Vagina (tissue), 2 donors: ENCODE measurements at regions not wholly inside any gene's neighbourhood (a gene's known extent, or its start where the extent isn't known, plus 50 kb on each side); places are given as distances from the start of the nearest gene placed in this dataset.

Experiments used
- DNase-seq, 2 donors: peaks; one replicate each; pipeline ENCODE4 v3.0.0-alpha.2; 2017; ENCODE audit errors: extremely low spot score in 2 of 2
- H3K27ac ChIP-seq: fragments of 200-600 bp; sonication (generic); one replicate; pipeline ENCODE4 v1.5.1; 2019
- H3K27me3 ChIP-seq: fragments of 200-600 bp; sonication (generic); one replicate; pipeline ENCODE4 v1.5.1; 2019
- H3K36me3 ChIP-seq, 2 donors: fragments of 200-600 bp; sonication (generic); one replicate each; pipeline ENCODE4 v1.5.1; 2017 to 2019
- H3K4me1 ChIP-seq: fragments of 200-600 bp; sonication (generic); one replicate; pipeline ENCODE4 v1.5.1; 2019
- H3K4me3 ChIP-seq, 2 donors: fragments of 200-600 bp; sonication (generic); 1 replicate in 1 of 2; 2 replicates in 1 of 2; pipeline ENCODE4 v1.5.1; 2016 to 2019
- H3K9me3 ChIP-seq: fragments of 200-600 bp; sonication (generic); one replicate; pipeline ENCODE4 v1.5.1; 2019
- POLR2A ChIP-seq, 2 donors: fragments of 450-650 bp; IDR thresholded peaks; one replicate each; pipeline ENCODE4 v1.6.1; 2017; ENCODE audit warnings: antibody characterized with exemption in 2 of 2, mild to moderate bottlenecking in 2 of 2, moderate library complexity in 2 of 2
- POLR2AphosphoS5 ChIP-seq, 2 donors: sonication (generic); formaldehyde crosslinking; IDR thresholded peaks; one replicate each; pipeline ENCODE4 v1.9.0; 2017; ENCODE audit warnings: antibody characterized with exemption in 2 of 2, mild to moderate bottlenecking in 2 of 2, low read depth in 1 of 2; ENCODE audit not compliant: insufficient read depth in 1 of 2
- intact Hi-C: fragments of 100-400 bp; cut with DNase I; formaldehyde crosslinking; loops from one replicate; pipeline ENCODE4 v1.15.1; 2023
- TF ChIP-seq, protein P1 (sequence below), 3 experiments: fragments of 450-650 bp in 2 of 3; fragments of 200-600 bp in 1 of 3; sonication (generic) in 1 of 3; IDR thresholded peaks; one replicate each; pipeline ENCODE4 v1.5.1; 2017 to 2019; ENCODE audit warnings: antibody characterized with exemption in 3 of 3, mild to moderate bottlenecking in 2 of 3, moderate library complexity in 2 of 3

DNA sequence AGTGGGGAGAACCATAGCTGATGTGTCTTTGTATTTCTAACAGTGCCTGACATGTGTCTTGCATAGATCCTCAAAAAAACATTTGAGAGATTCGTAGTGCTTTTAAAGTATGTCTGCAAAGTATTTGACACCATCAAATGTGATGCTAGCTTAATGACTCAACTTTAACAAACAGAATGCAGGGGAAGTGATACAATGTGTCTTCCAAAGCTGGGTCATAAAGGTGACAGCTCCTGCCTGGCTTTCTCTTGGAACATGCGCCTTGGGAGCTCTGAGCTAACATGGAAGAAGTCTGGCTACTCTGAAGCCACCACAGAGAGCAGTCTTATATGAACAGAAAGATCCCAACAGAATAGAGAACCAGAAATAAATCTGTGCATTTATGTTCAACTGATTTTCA lies 78.2 kb downstream of the C1D start:
- no peaks in the 10 kb centered on the region for H3K36me3 ChIP-seq
- H3K4me1 ChIP-seq: no peaks in the 10 kb centered on the region
- H3K27me3 ChIP-seq: no peaks in the 10 kb centered on the region
- no peak overlapping the region for H3K27ac ChIP-seq
- intact Hi-C loops: no loop called here
- no peaks in the 10 kb centered on the region for H3K9me3 ChIP-seq
- no peak for DNase-seq
- H3K4me3 ChIP-seq: no peak overlapping the region
- no peak for TF ChIP-seq POLR2AphosphoS5 (IDR thresholded peaks at IDR 0.05; ENCODE audit: insufficient read depth in 1 of 2, low read depth in 1 of 2)
- TF ChIP-seq, protein P1, sequence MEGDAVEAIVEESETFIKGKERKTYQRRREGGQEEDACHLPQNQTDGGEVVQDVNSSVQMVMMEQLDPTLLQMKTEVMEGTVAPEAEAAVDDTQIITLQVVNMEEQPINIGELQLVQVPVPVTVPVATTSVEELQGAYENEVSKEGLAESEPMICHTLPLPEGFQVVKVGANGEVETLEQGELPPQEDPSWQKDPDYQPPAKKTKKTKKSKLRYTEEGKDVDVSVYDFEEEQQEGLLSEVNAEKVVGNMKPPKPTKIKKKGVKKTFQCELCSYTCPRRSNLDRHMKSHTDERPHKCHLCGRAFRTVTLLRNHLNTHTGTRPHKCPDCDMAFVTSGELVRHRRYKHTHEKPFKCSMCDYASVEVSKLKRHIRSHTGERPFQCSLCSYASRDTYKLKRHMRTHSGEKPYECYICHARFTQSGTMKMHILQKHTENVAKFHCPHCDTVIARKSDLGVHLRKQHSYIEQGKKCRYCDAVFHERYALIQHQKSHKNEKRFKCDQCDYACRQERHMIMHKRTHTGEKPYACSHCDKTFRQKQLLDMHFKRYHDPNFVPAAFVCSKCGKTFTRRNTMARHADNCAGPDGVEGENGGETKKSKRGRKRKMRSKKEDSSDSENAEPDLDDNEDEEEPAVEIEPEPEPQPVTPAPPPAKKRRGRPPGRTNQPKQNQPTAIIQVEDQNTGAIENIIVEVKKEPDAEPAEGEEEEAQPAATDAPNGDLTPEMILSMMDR (IDR thresholded peaks at IDR 0.05): no peak
- TF ChIP-seq POLR2A (IDR thresholded peaks at IDR 0.05): no peak

DNA sequence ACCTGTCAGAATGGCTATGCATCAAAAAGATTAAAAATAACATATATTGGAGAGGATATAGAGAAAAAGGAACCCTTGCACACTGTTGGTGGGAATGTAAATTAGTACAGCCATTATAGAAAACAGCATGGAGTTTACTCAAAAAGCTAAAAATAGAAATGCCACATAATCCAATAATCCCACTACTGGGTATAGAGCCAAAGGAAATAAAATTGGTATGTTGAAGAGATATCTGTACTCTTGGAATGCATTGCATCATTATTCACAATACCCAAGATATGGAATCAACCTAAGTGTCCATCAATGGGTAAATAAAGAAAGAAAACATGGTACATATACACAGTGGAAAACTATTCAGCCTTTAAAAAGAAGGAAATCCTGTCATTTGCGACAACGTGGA lies 77.2 kb downstream of the C1D start:
- no peak overlapping the region for H3K27ac ChIP-seq
- no peak overlapping the region for H3K4me3 ChIP-seq
- no peaks in the 10 kb centered on the region for H3K36me3 ChIP-seq
- intact Hi-C loops: no loop called here
- no peak for DNase-seq
- no peaks in the 10 kb centered on the region for H3K27me3 ChIP-seq
- no peaks in the 10 kb centered on the region for H3K9me3 ChIP-seq
- no peaks in the 10 kb centered on the region for H3K4me1 ChIP-seq
- no peak for TF ChIP-seq POLR2A (IDR thresholded peaks at IDR 0.05)

DNA sequence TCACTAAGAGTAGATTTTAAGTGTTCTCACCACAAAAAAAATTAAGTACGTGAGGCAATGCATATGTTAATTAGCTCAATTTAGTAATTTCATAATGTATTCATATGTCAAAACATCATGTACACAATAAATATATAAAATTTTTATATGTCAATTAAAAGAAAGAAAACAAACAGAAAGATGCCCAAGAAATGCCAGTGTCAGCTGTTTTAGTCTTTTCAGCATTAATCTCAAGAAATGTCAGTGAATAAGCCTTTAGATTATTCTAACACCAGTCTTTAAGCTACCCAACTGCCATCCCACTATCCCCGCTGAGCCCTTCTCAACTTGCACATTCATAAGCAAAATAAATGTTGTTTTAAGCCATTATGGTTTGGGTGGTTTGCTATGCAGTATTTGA lies 76.5 kb downstream of the C1D start:
- no peak for DNase-seq
- intact Hi-C loops: no loop called here
- no peaks in the 10 kb centered on the region for H3K9me3 ChIP-seq
- no peak overlapping the region for H3K27ac ChIP-seq
- no peaks in the 10 kb centered on the region for H3K27me3 ChIP-seq
- H3K4me1 ChIP-seq: no peaks in the 10 kb centered on the region
- no peak overlapping the region for H3K4me3 ChIP-seq
- no peak for TF ChIP-seq POLR2AphosphoS5 (IDR thresholded peaks at IDR 0.05; ENCODE audit: insufficient read depth in 1 of 2, low read depth in 1 of 2)
- TF ChIP-seq, protein P1 (IDR thresholded peaks at IDR 0.05): no peak
- no peak for TF ChIP-seq POLR2A (IDR thresholded peaks at IDR 0.05)
- H3K36me3 ChIP-seq: no peaks in the 10 kb centered on the region
